NB4 (cell line): ENCODE measurements at regions not wholly inside any gene's neighbourhood (a gene's known extent, or its start where the extent isn't known, plus 50 kb on each side); places are given as distances from the start of the nearest gene placed in this dataset.

Experiments
- DNase-seq: peaks from one replicate; pipeline ENCODE4 v3.0.0; 2010; ENCODE audit warnings: low read depth
- H3K4me3 ChIP-seq: one replicate; pipeline ENCODE4 v1.5.1; 2011; ENCODE audit warnings: mild to moderate bottlenecking, low read depth, low read length, moderate library complexity
- CTCF ChIP-seq: IDR thresholded peaks from one replicate; pipeline ENCODE4 v1.5.1; 2012; ENCODE audit warnings: low read depth, low read length
- MAX ChIP-seq: IDR thresholded peaks from 2 replicates; pipeline ENCODE4 v1.6.1; 2011; ENCODE audit warnings: low read depth, low read length
- MYC ChIP-seq: IDR thresholded peaks from 2 replicates; pipeline ENCODE4 v1.6.1; 2011; ENCODE audit warnings: low read depth, low read length
- POLR2A ChIP-seq: IDR thresholded peaks from 2 replicates; pipeline ENCODE4 v1.6.1; 2011; ENCODE audit warnings: mild to moderate bottlenecking; ENCODE audit not compliant: insufficient read length; ENCODE audit errors: extremely low read depth

GRCh38 chr17:77476498-77476897 lies 335.7 kb downstream of the SEC14L1 start:
- no peak for TF ChIP-seq MYC
- TF ChIP-seq CTCF = no peak
- no peak for TF ChIP-seq MAX
- no peak for TF ChIP-seq POLR2A
- H3K4me3 ChIP-seq = no peak overlapping the region
- DNase-seq = no peak

GRCh38 chr17:77476931-77477805 lies 336.4 kb downstream of the SEC14L1 start:
- no peak for TF ChIP-seq CTCF
- TF ChIP-seq POLR2A = no peak
- TF ChIP-seq MYC = no peak
- no peak for DNase-seq
- no peak overlapping the region for H3K4me3 ChIP-seq

- TF ChIP-seq POLR2A = no peak
- no peak for DNase-seq
- H3K4me3 ChIP-seq = no peak overlapping the region
Observed at GRCh38 chr17:77478281-77478680, 337.5 kb downstream of the SEC14L1 start.

- no peak overlapping the region for H3K4me3 ChIP-seq
- peak; percentile 26 for DNase-seq
- no peak for TF ChIP-seq MYC
- TF ChIP-seq POLR2A = no peak
- no peak for TF ChIP-seq MAX
- no peak for TF ChIP-seq CTCF
Observed at GRCh38 chr17:77478899-77479298, 338.1 kb downstream of the SEC14L1 start.

GRCh38 chr17:77479372-77480198 lies 338.8 kb downstream of the SEC14L1 start:
- no peak overlapping the region for H3K4me3 ChIP-seq
- DNase-seq = no peak
- TF ChIP-seq MYC = no peak
- TF ChIP-seq POLR2A = no peak
- no peak for TF ChIP-seq CTCF
- TF ChIP-seq MAX = no peak

- no peak overlapping the region for H3K4me3 ChIP-seq
- DNase-seq = no peak
- no peak for TF ChIP-seq POLR2A
- no peak for TF ChIP-seq MYC
- TF ChIP-seq MAX = no peak
- no peak for TF ChIP-seq CTCF
Observed at GRCh38 chr17:77480199-77480508, 339.4 kb downstream of the SEC14L1 start.
